GM12865 (cell line): ENCODE measurements at regions not wholly inside any gene's neighbourhood (a gene's known extent, or its start where the extent isn't known, plus 50 kb on each side); places are given as distances from the start of the nearest gene placed in this dataset.

Experiments
- DNase-seq: peaks from one replicate; pipeline ENCODE4 v3.0.0; 2010; ENCODE audit warnings: low read depth
- H3K4me3 ChIP-seq: 2 replicates; pipeline ENCODE4 v1.5.1; 2011; ENCODE audit warnings: mild to moderate bottlenecking, low read depth, low read length, control low read depth
- TF ChIP-seq, protein P1 (sequence below): IDR thresholded peaks from 2 replicates; pipeline ENCODE4 v1.5.1; 2011; ENCODE audit warnings: low read length, control low read depth, low read depth, inconsistent platforms; ENCODE audit not compliant: insufficient read depth; ENCODE audit errors: missing control alignments

DNA sequence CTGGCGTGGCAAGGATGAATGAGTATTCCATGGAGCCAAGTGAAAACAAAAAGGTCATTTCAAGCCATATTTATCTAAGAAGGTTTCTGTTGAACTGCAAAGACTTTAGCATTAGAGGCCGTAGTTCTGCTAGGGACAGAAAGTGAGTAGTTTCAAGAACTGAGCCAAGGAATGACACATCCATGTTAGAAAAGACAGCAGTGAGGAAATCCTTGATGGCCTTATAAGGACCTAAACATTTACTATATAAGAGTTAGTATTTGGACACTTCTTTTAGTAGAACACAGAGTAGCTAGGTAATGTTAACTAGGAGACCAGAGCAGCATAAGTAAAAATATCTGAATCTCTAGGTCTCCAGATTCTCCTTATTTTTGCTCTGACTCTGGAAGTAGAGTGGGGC lies 329.8 kb upstream of the SEMA3D start:
- TF ChIP-seq, protein P1, sequence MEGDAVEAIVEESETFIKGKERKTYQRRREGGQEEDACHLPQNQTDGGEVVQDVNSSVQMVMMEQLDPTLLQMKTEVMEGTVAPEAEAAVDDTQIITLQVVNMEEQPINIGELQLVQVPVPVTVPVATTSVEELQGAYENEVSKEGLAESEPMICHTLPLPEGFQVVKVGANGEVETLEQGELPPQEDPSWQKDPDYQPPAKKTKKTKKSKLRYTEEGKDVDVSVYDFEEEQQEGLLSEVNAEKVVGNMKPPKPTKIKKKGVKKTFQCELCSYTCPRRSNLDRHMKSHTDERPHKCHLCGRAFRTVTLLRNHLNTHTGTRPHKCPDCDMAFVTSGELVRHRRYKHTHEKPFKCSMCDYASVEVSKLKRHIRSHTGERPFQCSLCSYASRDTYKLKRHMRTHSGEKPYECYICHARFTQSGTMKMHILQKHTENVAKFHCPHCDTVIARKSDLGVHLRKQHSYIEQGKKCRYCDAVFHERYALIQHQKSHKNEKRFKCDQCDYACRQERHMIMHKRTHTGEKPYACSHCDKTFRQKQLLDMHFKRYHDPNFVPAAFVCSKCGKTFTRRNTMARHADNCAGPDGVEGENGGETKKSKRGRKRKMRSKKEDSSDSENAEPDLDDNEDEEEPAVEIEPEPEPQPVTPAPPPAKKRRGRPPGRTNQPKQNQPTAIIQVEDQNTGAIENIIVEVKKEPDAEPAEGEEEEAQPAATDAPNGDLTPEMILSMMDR: no peak
- no peak overlapping the region for H3K4me3 ChIP-seq
- DNase-seq: no peak

DNA sequence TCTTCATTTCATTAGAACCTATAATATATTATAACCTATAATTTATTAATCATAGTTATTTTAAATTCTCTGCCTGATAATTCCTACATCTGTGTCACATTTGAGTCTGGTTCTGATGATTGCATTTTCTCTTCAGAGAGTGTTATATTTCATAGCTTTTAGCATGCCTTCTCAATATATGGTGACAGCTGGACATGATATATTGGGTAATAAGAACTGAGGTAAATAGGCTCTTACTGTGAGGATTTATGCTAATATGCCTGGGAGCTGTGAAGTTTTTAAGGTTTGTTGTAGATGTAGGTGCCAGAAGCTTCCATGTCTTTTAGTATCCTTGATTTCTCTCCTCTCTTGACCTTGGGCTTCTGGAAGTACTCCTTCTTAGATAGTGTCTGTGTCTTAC lies 325.9 kb upstream of the SEMA3D start:
- no peak overlapping the region for H3K4me3 ChIP-seq
- TF ChIP-seq, protein P1: no peak
- no peak for DNase-seq

DNA sequence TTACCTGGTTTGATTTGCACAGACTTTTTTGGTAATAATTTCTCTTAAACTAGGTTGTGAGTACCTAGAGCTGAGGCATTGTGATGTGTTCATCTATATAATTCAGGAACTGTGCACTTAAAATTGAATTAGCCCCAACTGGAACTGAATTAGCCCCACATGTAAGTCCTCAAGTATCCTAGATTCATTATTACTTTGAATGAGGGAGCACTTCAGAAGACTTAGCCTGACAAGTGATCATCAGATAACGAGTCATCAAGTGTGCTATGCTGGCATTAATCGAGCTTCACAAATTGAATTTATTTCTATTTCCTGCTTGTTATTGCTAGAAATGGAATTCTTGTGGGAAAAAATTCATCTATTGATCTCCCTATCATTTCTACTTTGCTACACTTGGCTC lies 323.4 kb upstream of the SEMA3D start:
- TF ChIP-seq, protein P1: no peak
- H3K4me3 ChIP-seq: no peak overlapping the region
- DNase-seq: no peak

DNA sequence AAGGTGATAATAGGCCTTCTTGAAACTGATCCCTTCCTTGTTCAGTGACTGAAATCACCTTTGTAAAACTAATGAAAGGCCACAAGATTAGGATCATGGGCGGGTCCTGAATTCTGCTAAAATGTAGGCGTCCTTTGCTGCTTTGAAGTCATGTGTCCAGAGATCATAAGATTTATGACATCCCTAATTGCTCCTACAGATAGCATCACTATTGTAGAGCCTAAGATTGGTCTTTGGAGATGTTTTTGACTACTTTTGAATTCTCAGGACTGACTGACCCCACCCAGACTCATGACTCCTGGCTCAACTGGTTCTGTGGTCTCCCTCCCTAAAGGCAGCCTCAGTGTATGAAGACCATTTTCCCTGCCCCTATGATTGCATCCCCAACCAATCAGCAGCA lies 322.6 kb upstream of the SEMA3D start:
- TF ChIP-seq, protein P1: no peak
- H3K4me3 ChIP-seq: no peak overlapping the region
- DNase-seq: no peak

DNA sequence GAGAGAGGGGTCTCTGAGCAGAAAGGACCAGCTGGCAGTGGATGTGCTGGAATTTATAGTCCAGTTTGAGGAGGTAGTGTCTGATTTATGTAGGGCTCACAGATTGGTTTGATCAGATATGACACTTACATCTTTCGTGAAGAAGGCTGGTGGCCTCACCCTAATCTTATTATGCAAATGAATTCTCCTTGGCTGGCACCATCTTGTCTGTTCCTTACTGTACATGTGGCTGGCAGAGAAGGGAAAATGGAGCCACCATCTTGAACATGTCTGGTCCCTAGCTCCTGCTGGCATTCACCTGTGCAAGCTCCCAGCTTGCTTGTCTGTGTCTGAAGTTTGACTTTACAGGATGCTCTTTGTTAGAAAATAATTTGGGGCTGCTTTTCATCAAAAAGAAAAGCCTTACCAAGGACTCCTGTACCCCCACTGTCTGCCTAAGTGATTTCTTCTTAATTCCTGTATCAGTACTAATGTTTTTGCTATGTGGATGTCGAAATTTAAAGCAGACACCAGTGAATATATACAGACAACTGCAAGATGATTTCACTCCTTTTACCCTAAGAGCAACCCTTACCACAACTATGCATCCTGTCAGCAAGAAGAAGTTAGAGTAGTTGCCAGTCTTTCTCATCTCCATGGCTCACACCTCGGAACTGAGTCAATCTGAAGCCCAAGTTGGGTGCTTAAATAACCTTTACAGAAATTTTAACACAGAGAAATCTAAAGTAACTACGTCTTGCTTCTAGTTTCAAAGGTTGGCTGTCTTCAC lies 322.0 kb upstream of the SEMA3D start:
- DNase-seq: no peak
- H3K4me3 ChIP-seq: no peak overlapping the region
- TF ChIP-seq, protein P1: no peak

DNA sequence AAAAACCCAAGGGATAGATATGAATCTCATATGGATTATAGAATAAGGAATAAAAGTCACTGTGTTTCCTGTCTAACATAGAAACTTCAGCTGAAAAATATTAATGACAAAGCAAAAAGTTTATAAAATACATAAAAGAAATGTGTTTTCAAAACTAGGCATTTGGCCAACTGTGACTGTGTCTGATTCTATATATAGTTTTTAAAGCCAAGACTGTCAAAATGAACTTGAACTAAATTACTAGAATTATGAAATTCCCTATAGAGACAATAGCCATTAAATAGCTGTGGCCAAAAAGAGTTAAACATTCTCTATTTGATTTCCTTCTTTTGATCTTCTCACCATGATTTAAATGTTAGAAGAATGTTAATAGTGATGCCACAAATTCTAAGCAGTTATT lies 311.2 kb upstream of the SEMA3D start:
- TF ChIP-seq, protein P1: no peak
- no peak overlapping the region for H3K4me3 ChIP-seq
- DNase-seq: no peak

DNA sequence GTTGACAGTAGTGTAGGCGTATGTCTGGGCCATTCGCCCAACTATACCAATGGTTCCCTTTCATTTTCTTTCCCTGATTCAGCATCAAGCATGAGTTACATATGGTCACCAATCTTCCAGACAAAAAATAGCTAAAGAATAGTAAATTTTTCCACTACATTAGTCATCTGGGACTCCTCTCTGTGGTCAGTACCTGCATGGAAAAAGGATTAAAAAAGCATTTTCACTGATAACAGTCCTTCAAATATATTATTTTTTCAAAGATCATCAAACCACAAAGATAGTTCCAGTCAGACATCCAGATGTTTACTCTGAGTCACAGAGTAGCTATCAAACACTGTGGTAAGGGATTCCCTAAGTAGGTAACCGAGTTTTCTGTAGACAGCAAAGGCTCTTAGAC lies 302.6 kb upstream of the SEMA3D start:
- TF ChIP-seq, protein P1: no peak
- H3K4me3 ChIP-seq: no peak overlapping the region
- DNase-seq: no peak
